ENCODE measurements at regions not wholly inside any gene's neighbourhood (a gene's known extent, or its start where the extent isn't known, plus 50 kb on each side); places are given as distances from the start of the nearest gene placed in this dataset.
"Not testable (repeated sequence)": the region's sequence is repeated elsewhere in the genome, so short reads cannot be mapped to it uniquely, and the experiment has no call there.

- H3K4me3 ChIP-seq (ENCODE audit: low read length): no peak overlapping the region
- no peak for DNase-seq (ENCODE audit: low read depth, low spot score)
These were observed 1118.9 kb upstream of the CELF2 start for GRCh38 chr10:9898633-9899395.

DNA sequence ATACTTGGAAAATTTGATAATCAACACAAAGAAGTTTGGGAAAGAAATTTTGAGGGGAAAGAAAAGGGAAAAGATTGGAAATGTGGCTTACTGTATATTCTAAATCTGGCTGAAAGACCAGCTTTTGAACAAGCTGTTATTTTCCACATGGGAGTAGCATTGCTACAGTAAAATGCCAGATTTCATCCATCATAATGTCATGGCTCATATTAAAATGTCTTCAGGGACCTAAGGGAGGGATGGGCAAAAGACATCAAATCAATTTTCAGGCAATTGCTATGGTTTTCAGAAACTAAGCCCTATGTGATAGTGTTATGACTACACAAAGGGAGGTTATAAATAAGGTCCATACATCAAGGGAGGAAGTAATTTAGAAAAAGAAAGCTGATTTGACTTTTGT is 1116.9 kb upstream of the CELF2 start:
- DNase-seq (ENCODE audit: low read depth, low spot score): no peak
- H3K4me3 ChIP-seq (ENCODE audit: low read length): no peak overlapping the region

DNA sequence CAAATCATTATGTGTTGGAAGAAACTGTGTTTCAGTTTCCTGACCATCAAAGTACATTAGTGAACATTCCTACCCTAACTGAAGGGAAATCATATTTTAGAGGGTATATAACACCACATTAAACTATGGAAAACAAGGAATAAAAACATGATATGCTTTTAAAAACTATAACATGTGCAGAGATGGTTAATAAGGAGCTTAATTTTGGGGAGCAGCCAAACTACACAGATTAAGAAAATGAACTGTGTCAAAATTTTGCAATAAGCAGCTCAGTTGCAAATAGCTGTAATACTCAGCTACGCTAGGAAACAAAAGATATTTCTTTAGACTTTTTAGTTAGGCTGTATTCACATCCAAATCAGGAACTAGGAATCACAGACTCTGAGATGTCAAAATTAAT is 1115.7 kb upstream of the CELF2 start:
- no peak overlapping the region for H3K4me3 ChIP-seq (ENCODE audit: low read length)
- no peak for DNase-seq (ENCODE audit: low read depth, low spot score)

GRCh38 chr10:9910446-9910845 is 1107.2 kb upstream of the CELF2 start:
- no peak overlapping the region for H3K4me3 ChIP-seq (ENCODE audit: low read length)

GRCh38 chr10:9911488-9911887 is 1106.2 kb upstream of the CELF2 start:
- DNase-seq (ENCODE audit: low read depth, low spot score): no peak
- no peak overlapping the region for H3K4me3 ChIP-seq (ENCODE audit: low read length)

More at GRCh38 chr10:9910446-9910845, 1107.2 kb upstream of the CELF2 start:
- no peak for DNase-seq (ENCODE audit: low read depth, low spot score)

DNA sequence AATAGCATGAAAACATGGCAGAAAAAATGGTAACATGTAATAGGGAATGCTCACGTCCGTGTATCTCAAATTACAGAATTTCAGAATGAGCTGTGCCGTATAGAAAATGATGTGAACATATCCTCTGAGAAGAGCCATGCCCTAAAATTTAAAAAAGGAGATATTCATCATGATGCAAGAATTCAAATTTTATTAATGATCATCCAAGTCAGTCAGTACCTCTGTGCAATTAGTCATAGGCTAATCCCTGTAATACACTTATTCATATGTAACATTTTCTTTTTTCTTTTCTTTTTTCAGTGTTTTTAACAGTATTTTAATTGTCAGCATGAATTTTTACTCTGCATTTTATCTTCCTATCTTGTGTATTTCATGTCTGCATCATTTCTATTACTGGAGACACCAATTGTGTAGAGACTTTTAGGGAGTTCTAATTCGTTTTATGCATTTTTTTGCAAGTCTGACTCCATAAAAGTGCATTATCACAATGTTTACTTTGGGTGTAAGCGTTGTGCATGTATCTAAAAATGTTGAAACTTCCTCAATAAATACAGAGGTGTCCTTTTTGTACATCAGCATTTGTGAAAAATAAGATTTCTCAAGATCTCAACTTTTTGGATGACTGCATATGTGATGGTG is 1103.7 kb upstream of the CELF2 start:
- H3K4me3 ChIP-seq (ENCODE audit: low read length): no peak overlapping the region
- no peak for DNase-seq (ENCODE audit: low read depth, low spot score)

DNA sequence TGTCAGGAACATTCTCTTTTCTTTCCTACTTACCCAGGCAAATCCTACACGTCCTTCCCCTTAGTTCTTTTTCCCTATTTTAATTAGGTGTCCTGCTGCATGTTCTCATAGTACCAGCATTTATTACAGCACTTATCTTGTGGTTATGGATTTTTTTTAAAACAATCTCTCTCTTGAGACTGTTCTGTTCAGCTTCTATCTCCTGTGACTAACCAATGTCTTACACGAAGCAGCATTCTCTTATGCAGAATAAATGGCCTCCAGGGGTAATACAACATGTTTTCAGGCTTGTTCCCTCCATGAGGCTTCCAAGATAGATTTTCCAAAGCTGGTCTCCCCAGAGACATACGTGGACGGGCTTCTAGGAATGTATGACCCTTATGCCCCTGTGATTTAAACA is 1096.1 kb upstream of the CELF2 start:
- DNase-seq (ENCODE audit: low read depth, low spot score): no peak

GRCh38 chr10:9922126-9922870 is 1095.4 kb upstream of the CELF2 start:
- no peak for DNase-seq (ENCODE audit: low read depth, low spot score)
- no peak overlapping the region for H3K4me3 ChIP-seq (ENCODE audit: low read length)

More for the DNA sequence above, 1096.1 kb upstream of the CELF2 start:
- no peak overlapping the region for H3K4me3 ChIP-seq (ENCODE audit: low read length)

GRCh38 chr10:9926003-9926402 is 1091.7 kb upstream of the CELF2 start:
- no peak overlapping the region for H3K4me3 ChIP-seq (ENCODE audit: low read length)
- DNase-seq (ENCODE audit: low read depth, low spot score): no peak

- no peak for DNase-seq (ENCODE audit: low read depth, low spot score)
- H3K4me3 ChIP-seq (ENCODE audit: low read length): no peak overlapping the region
These were observed 1090.8 kb upstream of the CELF2 start for GRCh38 chr10:9926881-9927280.

DNA sequence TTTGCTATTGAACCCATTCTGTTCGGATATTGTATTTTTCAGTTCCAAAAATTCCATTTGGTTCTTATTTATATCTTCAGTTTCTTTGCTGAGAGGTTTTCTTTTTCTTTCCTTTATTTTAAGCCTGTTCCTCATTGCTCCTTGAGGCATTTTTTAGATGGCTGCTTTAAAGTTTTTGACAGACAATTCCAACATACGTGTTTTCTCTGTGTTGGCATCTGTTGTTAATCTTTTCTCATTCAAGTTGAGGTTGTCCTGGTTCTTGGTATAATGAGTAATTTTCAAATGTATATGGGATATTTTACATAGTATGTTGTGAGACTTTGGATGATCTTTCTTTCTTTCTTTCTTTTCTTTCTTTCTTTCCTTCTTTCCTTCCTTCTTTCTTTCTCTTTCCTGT is 1078.0 kb upstream of the CELF2 start:
- no peak for DNase-seq (ENCODE audit: low read depth, low spot score)
- H3K4me3 ChIP-seq (ENCODE audit: low read length): no peak overlapping the region

GRCh38 chr10:9944690-9945089 is 1073.0 kb upstream of the CELF2 start:
- H3K4me3 ChIP-seq (ENCODE audit: low read length): no peak overlapping the region
- DNase-seq (ENCODE audit: low read depth, low spot score): no peak

GRCh38 chr10:9950070-9950469 is 1067.6 kb upstream of the CELF2 start:
- no peak for DNase-seq (ENCODE audit: low read depth, low spot score)
- H3K4me3 ChIP-seq (ENCODE audit: low read length): no peak overlapping the region

GRCh38 chr10:9951481-9952257 is 1066.0 kb upstream of the CELF2 start:
- no peak overlapping the region for H3K4me3 ChIP-seq (ENCODE audit: low read length)
- no peak for DNase-seq (ENCODE audit: low read depth, low spot score)

DNA sequence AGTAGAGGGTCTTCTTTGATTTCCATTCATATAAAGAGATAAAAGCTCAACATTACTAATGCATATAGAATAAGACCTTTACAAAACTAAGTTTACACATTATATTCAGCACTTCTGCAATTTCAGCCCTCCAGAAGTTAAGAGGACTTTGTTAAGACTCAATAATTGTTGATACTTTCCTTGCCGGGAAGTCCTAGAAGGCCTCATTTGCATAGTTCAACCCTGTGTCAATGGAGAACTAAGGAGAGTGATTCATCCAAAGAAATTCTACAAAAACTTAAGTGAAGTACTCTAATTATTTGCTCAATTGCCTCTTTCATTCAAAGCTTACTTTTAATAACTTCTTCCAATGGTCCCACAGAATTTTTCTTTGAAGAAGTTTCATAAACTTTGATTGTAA is 1060.3 kb upstream of the CELF2 start:
- no peak for DNase-seq (ENCODE audit: low read depth, low spot score)
- no peak overlapping the region for H3K4me3 ChIP-seq (ENCODE audit: low read length)

DNA sequence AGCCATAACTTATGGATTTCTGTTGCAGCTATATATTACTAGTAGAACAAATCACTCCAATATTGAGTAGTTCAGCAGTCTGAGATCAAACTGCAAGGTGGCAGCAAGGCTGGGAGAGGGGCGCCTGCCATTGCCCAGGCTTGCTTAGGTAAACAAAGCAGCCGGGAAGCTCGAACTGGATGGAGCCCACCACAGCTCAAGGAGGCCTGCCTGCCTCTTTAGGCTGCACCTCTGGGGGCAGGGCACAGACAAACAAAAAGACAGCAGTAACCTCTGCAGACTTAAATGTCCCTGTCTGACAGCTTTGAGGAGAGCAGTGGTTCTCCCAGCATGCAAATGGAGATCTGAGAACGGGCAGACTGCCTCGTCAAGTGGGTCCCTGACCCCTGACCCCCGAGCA is 1059.8 kb upstream of the CELF2 start:
- not testable (repeated sequence) for H3K4me3 ChIP-seq (ENCODE audit: low read length); DNase-seq (ENCODE audit: low read depth, low spot score)

GRCh38 chr10:9965341-9965740 is 1052.3 kb upstream of the CELF2 start:
- no peak overlapping the region for H3K4me3 ChIP-seq (ENCODE audit: low read length)
- no peak for DNase-seq (ENCODE audit: low read depth, low spot score)

GRCh38 chr10:9986786-9987185 is 1030.9 kb upstream of the CELF2 start:
- no peak overlapping the region for H3K4me3 ChIP-seq (ENCODE audit: low read length)
- no peak for DNase-seq (ENCODE audit: low read depth, low spot score)

DNA sequence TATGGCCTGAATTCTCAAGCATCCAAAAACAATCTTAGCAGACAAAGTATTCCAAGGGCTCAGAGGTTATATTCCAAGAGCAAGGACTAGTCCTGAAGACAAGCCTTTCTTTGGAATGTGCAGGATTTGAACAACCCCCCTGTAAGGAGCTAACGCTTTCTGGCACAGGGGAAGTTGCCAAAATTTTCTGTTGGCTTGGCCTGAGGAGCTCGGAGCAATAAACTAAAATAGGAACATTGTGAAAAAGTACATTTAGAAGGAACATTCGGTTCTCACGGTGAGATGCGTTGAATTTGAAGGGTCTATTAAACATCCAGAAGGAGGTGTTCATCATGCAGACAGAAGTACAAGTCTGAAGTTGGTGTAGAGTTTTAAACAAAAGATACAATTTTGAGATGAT is 1030.5 kb upstream of the CELF2 start:
- no peak for DNase-seq (ENCODE audit: low read depth, low spot score)
- no peak overlapping the region for H3K4me3 ChIP-seq (ENCODE audit: low read length)

- no peak for DNase-seq (ENCODE audit: low read depth, low spot score)
- H3K4me3 ChIP-seq (ENCODE audit: low read length): no peak overlapping the region
These were observed 1025.0 kb upstream of the CELF2 start for GRCh38 chr10:9992661-9993060.
